ENCODE measurements at regions not wholly inside any gene's neighbourhood (a gene's known extent, or its start where the extent isn't known, plus 50 kb on each side); places are given as distances from the start of the nearest gene placed in this dataset.
A peak's percentile ranks its signal among the peaks of the same experiment; 100 is the strongest.

GRCh38 chr10:6694447-6695140 is 114.5 kb upstream of the PRKCQ start:
- Histone ChIP-seq H3K4me1 (ENCODE audit: insufficient read depth, low read length) (no peaks in the 10 kb centered on the region), H3K27ac (ENCODE audit: extremely low read length, insufficient read depth, low read length) (no peak overlapping the region), H2AFZ (ENCODE audit: low read length) (no peak overlapping the region), H3K36me3 (replicated peaks in 1 of 2; ENCODE audit: control insufficient read depth in 1 of 2, insufficient read depth in 2 of 2, low read length in 2 of 2) (no peaks in the 10 kb centered on the region), H3K4me3 (replicated peaks in 1 of 3; ENCODE audit: insufficient read depth in 1 of 3, low read depth in 2 of 3, low read length in 3 of 3) (no peak overlapping the region), H3K79me2 (ENCODE audit: insufficient read depth, low read length) (no peaks in the 10 kb centered on the region), H3K9ac (ENCODE audit: insufficient read depth, low read depth, low read length) (no peak overlapping the region), H4K20me1 (ENCODE audit: insufficient read depth, low read length) (no peaks in the 10 kb centered on the region), H3K9me3 (ENCODE audit: low read length) (no peaks in the 10 kb centered on the region), H3K27me3 (ENCODE audit: control insufficient read depth in 1 of 2, insufficient read depth in 2 of 2, low read length in 2 of 2) (no peaks in the 10 kb centered on the region), H3K4me2 (ENCODE audit: low read depth, low read length) (no peak overlapping the region)
- no peak for TF ChIP-seq KMT2B (CRISPR knock-in tag; IDR thresholded peaks at IDR 0.05)
- TF ChIP-seq RFX1 (IDR thresholded peaks at IDR 0.05) = peak; percentile 33; the same call in 1 of the 2 replicates
- ChIA-PET POLR2A (no interaction called here), CTCF (ENCODE audit: low intra/inter-chr PET ratio, low total read pairs) (no interaction called here)
- 20% methylated on average over 8 of the region's 8 CpGs for WGBS (ENCODE audit: low lambda C conversion rate)
- intact Hi-C loops (cut with micrococcal nuclease; ENCODE audit: unreplicated experiment) (no loop called here), in situ Hi-C loops (cut with HindIII; ENCODE audit: extremely low pct_ligation_motif_present, low pct_unique_long_range_greater_than_20kb) (no loop called here)
- no TSS peak for BruUV-seq (replicated peaks)
- FAIRE-seq = no peak
- ATAC-seq = no peak
- no peak for DNase-seq (ENCODE audit: low spot score)

- Histone ChIP-seq H3K4me2 (ENCODE audit: low read depth, low read length) (no peak overlapping the region), H3K27ac (ENCODE audit: extremely low read length, insufficient read depth, low read length) (no peak overlapping the region), H3K4me1 (ENCODE audit: insufficient read depth, low read length) (no peaks in the 10 kb centered on the region), H3K9ac (ENCODE audit: insufficient read depth, low read depth, low read length) (no peak overlapping the region), H3K36me3 (replicated peaks in 1 of 2; ENCODE audit: control insufficient read depth in 1 of 2, insufficient read depth in 2 of 2, low read length in 2 of 2) (no peaks in the 10 kb centered on the region), H4K20me1 (ENCODE audit: insufficient read depth, low read length) (no peaks in the 10 kb centered on the region), H3K27me3 (ENCODE audit: control insufficient read depth in 1 of 2, insufficient read depth in 2 of 2, low read length in 2 of 2) (no peaks in the 10 kb centered on the region), H2AFZ (ENCODE audit: low read length) (no peak overlapping the region), H3K9me3 (ENCODE audit: low read length) (no peaks in the 10 kb centered on the region), H3K4me3 (replicated peaks in 1 of 3; ENCODE audit: insufficient read depth in 1 of 3, low read depth in 2 of 3, low read length in 3 of 3) (no peak overlapping the region), H3K79me2 (ENCODE audit: insufficient read depth, low read length) (no peaks in the 10 kb centered on the region)
- ATAC-seq (no peak), FAIRE-seq (no peak), DNase-seq (ENCODE audit: low spot score) (no peak)
- ChIA-PET CTCF (ENCODE audit: low intra/inter-chr PET ratio, low total read pairs) (no interaction called here), POLR2A (no interaction called here)
- BruUV-seq (replicated peaks) = no TSS peak
- in situ Hi-C loops (cut with HindIII; ENCODE audit: extremely low pct_ligation_motif_present, low pct_unique_long_range_greater_than_20kb) = no loop called here
- intact Hi-C loops (cut with micrococcal nuclease; ENCODE audit: unreplicated experiment) = no loop called here
- 67% methylated on average over 7 of the region's 7 CpGs for WGBS (ENCODE audit: low lambda C conversion rate)
- TF ChIP-seq MAFK (conservative IDR thresholded peaks at IDR 0.05 in 1 of 2, IDR thresholded peaks at IDR 0.05 in 1 of 2; ENCODE audit: low read length in 2 of 2) (no peak), ZFP1 (CRISPR knock-in tag; IDR thresholded peaks at IDR 0.05) (no peak), BRCA1 (CRISPR knock-in tag; IDR thresholded peaks at IDR 0.05) (no peak), NR3C1 (CRISPR knock-in tag; IDR thresholded peaks at IDR 0.05) (no peak), RORA (CRISPR knock-in tag; IDR thresholded peaks at IDR 0.05) (no peak), EHMT2 (IDR thresholded peaks at IDR 0.05; ENCODE audit: borderline replicate concordance, low read depth, low read length) (no peak), ZFYVE20 (CRISPR knock-in tag; IDR thresholded peaks at IDR 0.05; ENCODE audit: borderline replicate concordance, low read depth) (no peak), ZNF337 (CRISPR knock-in tag; IDR thresholded peaks at IDR 0.05; ENCODE audit: borderline replicate concordance, low read depth) (no peak), MZF1 (CRISPR knock-in tag; IDR thresholded peaks at IDR 0.05; ENCODE audit: borderline replicate concordance) (no peak), ZNF703 (CRISPR knock-in tag; IDR thresholded peaks at IDR 0.05; ENCODE audit: borderline replicate concordance) (no peak), NONO (IDR thresholded peaks at IDR 0.05) (no peak), NONO (CRISPR knock-in tag; conservative IDR thresholded peaks at IDR 0.05) (no peak), SMC3 (IDR thresholded peaks at IDR 0.05; ENCODE audit: low read length) (no peak), IKZF4 (CRISPR knock-in tag; IDR thresholded peaks at IDR 0.05; ENCODE audit: borderline replicate concordance, low read depth, not compliant biosample characterization) (no peak), SIN3B (IDR thresholded peaks at IDR 0.05; ENCODE audit: low read length) (no peak), HNRNPH1 (optimal IDR thresholded peaks at IDR 0.05; ENCODE audit: low read depth, low read length) (no peak), ZNF280D (CRISPR knock-in tag; IDR thresholded peaks at IDR 0.05) (no peak)
Observed at GRCh38 chr10:6692856-6693255, 112.8 kb upstream of the PRKCQ start.
